Erythroblast (primary cell): ENCODE measurements at regions not wholly inside any gene's neighbourhood (a gene's known extent, or its start where the extent isn't known, plus 50 kb on each side); places are given as distances from the start of the nearest gene placed in this dataset.

Experiments
- GATA1 ChIP-seq: IDR thresholded peaks from 2 replicates; pipeline ENCODE4 v1.6.1; 2011; ENCODE audit warnings: low read depth, mild to moderate bottlenecking, control low read depth, low read length, moderate library complexity
- POLR2A ChIP-seq: IDR thresholded peaks from 2 replicates; pipeline ENCODE4 v1.6.1; 2011; ENCODE audit warnings: mild to moderate bottlenecking, low read length

GRCh38 chr3:20873235-20873634 is 687.2 kb upstream of the SGO1 start:
- no peak for TF ChIP-seq POLR2A
- TF ChIP-seq GATA1: no peak
